HG03025 (cell line): ENCODE measurements at regions not wholly inside any gene's neighbourhood (a gene's known extent, or its start where the extent isn't known, plus 50 kb on each side); places are given as distances from the start of the nearest gene placed in this dataset.

ENCODE experiments used
- ATAC-seq: cut with Tn5 transposase; IDR thresholded peaks from one replicate; pipeline ENCODE4 v1.9.1; 2021; ENCODE audit warnings: mild to moderate bottlenecking, moderate library complexity; ENCODE audit not compliant: unreplicated experiment, low FRiP score

DNA sequence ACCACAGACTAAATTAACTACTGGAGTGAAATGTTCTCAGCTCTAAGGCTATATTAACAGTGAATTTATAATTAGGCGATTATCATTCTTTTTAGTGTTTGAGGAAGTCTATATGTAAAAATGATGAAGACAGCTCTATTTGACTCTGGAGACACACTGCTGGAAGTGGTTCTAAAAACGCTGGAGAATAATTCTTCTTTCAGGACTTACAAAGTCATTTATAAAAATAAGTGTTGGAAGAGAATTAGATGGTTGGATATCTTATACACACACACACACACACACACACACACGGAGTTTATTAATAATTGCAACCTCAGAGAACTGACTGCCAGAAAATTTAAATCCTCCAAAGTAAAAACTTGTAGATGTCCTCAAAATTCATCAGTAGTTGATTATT lies 1171.3 kb downstream of the EFNB2 start:
- ATAC-seq, result no peak

DNA sequence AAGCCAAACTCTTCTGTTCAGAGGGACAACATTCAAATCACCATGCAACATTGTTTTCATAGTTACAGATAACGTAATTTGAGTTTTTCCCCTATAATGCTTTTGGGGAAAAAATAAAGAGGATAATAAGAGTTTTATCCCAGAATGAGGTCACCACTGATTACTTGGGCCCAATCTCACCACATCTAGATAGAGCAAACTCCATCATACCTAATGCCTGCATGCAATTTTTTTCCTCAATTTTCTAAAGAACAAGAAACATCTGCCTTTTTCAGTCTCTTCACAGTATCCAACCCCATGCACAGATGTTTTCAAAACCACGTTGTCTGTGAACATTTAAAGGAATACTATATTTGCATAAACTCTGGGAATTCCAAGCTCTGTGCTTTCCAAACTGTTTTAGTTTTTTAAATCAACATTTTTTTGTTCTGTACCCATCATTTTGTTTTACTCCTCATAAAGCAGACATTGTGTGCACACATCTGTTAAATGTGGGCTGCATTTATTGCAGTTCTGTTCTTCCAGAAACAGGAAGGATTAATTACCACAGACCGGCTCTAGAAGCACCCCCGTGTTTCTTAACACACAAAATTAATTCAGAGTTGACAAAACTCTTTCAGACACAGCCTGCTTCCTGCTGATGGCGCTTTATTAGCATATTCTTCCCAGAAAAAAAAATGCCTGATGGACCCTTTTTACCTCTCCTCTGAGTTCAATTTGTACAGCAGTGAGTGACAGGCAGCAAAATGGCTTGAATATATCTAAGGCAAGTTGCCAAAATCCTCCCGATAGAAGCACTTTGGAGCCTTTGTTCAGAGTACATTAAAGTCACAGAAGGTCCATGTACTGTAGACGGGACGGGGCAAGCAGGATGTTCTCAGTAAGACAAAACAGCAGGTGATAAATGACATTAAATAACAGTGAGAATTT lies 1171.9 kb downstream of the EFNB2 start:
- no peak for ATAC-seq

DNA sequence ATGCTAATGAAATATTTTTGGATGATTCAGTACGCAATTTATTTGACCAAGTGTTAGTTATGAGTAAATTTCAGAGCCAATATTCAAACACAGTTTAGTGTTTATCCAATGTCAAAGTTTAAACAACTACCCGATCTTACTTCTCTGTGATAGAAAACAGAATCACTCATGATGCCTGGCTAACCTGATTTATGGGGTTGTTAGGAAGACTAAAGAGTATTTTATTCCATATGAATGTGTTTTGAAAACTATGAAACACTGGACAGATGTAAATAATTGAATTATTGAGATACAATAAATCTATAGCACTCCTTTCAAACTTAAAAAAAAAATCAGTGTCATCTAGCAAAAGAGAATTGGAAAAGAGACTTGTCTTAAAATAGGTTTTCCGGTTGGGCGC lies 1181.8 kb downstream of the EFNB2 start:
- no peak for ATAC-seq

DNA sequence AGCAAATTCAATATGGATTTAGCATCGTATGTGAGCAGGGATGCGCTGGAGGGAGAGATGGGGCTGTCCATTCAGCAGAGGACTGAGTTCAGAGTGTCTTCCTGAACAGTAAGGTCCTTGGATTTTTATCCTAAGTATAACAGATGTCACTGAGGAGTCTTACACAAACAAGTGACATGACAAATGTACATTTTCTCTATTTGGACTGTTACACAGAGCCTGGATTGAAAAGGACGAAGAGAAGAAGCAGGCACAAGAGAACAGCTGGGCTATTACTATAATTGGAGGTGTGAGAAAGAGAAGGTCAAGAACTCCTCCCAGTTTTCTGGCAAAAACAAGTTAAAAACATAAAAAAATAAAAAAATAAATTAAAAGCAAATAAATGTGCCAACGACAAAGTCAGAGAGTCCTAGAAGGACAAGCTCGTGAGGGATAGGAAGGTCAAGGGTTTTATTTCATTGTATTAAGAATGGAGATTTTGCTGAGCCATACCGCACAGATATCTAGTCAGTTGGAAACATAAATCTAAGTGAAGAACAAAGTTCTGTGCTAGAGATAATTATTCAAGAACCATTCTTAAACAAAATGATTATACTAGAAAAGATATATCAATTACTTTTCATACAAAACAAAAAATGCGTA lies 1186.3 kb downstream of the EFNB2 start:
- no peak for ATAC-seq

DNA sequence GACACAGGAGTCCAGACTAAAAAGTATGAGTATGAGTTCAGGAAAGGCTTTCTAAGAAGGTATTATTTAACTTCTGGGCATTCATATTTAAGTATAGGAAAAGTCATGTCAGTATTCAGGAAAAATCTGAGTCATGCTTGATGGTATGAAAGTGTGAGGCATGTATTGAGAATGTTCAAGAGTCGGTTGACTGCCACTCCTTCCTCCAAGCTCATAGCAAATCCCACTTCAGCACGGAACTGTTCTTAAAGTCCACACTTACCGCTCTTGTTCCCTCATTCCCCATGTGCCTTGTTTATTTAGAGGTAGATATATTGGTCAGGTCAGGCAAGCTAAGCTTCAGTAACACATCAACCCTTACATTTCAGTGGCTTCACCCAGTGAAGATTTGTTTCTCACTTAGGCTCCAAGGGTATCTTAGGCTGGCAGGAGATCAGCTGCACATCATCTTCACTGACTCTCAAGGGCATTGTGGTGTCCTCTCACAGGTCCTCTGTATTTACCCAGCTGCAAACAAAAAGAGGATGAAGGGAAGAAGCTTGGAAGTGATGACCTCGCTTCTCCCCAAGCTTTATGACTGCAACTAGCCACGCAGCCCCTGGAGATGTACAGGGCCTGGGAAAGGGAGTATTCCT lies 1189.2 kb downstream of the EFNB2 start:
- no peak for ATAC-seq

DNA sequence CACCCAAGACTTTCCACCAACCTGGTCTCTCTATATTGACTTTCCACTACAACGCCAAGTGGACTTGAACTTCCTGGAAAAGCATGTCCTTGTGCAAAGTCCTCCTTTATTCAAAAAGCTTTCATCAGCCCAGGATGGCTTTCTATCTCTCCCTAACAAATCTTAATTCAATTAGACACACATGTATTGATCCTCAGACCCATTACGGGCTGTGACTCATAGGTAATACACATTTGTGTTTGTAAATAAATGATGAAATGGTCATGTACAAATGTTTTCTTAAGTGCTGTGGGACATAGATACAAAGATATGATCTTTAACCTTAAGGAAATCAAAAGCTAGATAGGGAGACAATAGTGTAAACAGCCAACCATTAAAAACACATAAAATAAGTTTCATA lies 1189.7 kb downstream of the EFNB2 start:
- no peak for ATAC-seq

DNA sequence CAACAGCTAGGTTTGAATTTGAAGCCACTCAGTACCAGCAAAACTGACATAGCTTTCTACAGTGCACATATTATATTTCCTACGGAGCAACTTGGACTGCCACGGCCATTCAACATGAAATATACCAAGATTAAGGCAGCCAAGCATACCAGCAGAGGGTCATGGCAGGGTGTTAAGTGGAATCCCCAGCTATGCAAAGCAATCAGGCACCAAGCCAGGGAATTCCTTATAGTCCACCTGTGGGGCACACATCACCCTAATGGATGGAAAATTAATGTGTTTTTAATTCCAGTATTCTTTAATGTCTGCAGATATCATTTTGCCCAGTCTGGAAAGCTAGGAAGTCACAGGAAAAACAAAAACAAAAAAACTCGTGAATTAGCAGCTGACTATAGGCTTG lies 1190.3 kb downstream of the EFNB2 start:
- ATAC-seq, result no peak

DNA sequence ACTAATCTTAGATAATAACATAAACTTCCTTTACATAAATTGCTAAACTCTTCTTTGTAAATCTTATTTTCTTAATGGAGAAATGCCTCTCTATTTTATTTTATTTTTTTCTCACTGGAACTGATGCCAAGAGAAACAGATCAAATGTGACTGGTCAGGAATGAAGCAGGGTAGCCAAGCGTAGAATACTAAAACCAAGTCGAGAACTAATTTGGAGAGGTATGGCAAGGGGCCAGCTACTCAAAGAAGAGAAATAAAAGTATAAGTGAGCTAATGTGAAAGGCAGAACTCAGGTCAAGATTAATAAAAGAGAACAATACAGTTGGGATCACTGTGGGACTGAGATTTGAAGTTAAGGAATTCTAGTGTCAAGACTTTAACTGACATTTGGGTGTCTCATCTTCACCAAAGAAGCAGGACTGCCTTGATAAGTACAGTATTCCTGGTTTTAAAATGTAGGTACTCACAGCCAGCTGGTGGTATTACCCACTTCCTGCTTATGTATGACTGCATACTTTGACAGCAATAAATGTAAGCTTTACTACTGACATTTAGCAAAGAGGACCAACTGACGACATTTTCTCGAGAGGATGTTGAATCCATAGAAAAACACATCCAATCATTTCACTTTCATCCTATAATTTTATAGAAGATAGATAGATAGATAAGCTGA lies 1192.2 kb downstream of the EFNB2 start:
- ATAC-seq, result no peak

DNA sequence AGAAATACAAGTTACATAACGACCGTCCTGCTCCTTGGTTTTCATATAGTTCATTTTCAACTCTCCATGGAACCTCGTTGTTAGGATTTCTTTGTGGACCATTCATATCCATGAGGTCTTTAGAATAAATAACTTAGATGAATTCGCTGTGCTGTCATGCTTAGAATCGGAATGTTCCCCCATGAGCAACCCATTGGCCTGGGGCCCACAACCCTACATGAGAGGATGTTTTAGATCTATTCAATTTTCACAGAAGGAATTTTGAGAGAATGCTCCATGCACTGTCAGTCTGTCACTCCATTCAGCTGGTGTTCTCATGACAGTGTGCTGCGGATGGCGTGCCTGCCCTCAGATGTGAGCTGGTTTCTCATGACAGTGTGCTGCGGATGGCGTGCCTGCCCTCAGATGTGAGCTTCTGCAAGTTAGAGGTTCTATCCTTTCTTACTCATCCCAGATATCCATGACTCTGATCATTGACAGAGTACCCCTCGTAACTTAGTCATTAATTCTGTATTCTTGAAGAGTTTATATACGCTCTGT lies 1193.1 kb downstream of the EFNB2 start:
- no peak for ATAC-seq

DNA sequence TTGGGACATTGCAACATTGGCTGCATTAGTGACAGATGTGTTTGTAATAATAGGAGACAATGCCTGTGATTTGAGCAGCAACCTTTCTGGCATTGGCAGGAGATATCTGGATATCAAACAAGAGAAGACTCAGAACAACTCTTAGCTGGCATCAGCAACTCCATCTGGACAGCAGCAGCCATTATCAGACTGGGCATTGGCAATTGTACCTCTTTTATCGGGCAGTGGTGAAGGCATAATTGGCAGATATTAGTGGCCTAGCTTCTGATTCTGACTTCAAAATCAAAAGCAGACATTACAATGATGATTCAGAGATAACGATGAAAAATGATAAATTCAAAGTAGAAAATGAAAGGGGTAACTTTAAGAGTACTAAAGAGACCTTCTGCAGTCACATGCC lies 1193.7 kb downstream of the EFNB2 start:
- no peak for ATAC-seq

DNA sequence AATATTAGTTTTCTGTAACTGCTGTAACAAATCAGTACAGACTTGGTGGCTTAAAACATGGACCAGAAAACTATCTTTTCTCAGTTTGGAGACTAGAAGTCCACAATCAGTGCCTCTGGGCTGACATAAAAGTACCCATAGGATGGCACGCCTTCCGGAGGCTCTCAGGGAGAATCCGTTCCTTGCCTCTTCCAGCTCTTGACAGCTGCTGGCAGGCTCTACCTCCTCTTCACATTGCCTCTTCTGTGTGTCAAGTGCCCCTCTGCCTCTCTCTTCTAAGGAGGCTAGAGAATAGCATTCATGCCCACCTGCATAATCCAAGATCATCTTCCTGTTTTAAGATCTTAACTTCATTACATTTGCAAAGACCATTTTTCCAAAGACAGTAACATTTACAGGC lies 1194.2 kb downstream of the EFNB2 start:
- ATAC-seq, result no peak

DNA sequence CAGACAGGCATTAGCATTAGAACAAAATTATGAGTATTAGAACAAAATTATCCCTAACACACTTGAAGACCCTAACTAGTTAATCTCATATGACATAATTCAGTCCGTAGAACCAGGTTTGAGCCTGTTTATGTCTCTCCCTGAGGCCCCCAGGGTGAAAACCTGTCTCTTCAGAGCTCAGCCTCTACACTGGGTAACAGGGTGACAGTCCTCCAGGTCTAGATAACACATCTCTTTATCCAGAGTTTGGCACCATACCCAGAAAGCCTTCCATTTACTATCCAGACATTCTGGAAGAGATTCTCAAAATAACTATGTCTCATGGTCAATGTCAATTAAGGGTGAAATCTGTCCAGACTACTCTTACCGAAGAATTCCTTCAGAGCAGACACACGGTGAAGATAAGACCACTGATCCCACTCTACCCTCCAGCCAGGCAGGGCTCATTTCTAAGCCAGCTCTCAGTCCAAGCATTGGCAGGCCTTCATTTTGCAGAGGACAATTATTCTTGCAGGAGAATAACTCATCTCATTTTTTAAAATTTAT lies 1195.3 kb downstream of the EFNB2 start:
- ATAC-seq, result no peak

DNA sequence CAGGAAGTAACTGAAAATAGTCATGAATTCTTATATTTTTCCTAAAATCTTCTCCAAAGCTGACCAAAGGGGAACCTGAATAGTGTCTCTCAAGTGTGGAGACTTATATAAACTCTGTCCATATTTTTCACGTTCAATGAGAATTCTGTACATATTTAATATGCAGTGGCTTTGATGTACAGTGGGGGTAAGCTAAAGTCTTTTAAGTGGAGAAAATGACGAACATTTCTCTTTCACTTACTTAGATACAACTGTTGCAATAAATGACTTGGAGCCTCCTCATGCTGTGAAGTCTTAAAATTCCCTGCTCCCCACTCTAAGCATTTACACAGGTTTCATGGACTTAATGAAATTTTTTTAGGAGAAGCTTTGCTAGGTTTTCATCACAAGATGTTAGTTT lies 1196.7 kb downstream of the EFNB2 start:
- ATAC-seq, result no peak

DNA sequence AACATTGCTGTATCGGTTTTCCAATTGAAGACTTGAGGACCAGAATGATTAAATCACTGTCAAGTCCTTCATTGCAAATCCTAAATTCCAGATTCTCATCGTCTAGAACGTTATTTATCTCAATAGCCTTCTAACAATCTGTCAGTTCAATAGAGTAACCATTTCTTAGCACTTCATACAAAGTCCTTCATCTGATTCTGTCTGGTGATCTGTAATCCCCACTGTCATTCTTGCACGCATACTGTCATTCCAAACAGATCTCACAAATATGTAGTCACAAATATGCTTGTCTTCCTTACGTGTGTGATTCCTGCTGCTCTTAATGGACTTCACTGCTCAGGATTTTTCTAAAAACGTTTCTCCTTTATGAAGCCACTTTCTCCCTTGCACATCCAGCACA lies 1197.5 kb downstream of the EFNB2 start:
- ATAC-seq, result no peak

DNA sequence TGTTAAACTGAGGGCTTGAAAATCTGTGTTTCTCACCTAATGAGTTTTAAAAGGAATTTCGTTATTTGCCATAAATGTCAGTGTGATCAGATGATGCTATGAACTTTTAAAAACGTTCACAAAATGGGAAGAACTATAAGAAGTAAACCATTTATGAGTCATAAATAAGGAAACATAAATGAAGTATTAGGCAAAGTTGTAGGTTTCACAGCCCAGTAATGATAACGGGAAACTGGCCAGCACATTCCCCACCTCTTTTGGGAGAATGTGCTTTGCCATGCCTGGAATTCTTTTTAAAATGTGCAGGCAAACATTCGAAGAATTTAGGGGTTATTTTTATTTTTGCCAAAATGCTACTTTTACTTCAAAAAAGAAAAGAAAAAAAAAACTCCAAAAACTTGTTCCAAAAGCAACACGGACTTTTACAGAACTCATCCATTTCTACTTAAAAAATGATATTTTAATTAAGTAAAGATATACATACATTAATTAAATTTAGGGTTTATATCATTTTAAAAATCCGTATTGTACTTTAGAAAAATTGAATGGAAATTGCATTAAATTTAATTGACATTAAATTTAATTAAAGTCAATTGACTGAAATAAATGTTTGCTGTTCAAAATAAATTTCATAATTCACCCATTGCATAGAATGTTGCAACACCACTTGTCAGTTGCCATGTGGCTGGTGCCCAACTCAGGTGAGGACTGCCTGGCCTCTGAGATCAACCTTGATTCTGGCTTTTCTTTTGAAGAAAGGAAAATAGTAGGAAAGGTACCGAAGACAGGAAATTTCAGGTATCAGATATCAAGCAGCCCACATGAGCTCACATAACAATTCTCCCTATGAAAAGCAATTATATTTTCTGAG lies 1198.5 kb downstream of the EFNB2 start:
- no peak for ATAC-seq

DNA sequence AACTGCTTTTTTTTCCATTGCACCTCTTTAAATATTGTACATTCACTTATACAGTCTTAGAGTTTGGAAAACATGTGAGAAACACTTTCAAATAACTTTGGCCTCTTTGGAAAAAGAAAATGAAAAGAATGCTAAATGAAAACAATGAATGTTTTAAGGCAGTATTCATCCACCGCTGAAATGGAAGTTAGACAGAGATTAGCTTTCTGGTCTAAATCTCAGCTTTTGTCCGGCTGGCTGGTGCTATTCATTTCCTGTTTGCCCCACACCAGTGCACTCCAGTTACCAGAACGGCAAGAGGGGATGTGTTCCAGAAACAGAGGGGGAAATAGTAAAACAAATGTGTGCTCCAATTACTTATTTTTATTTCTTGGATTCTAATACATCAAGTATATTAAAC lies 1201.3 kb downstream of the EFNB2 start:
- ATAC-seq, result no peak

DNA sequence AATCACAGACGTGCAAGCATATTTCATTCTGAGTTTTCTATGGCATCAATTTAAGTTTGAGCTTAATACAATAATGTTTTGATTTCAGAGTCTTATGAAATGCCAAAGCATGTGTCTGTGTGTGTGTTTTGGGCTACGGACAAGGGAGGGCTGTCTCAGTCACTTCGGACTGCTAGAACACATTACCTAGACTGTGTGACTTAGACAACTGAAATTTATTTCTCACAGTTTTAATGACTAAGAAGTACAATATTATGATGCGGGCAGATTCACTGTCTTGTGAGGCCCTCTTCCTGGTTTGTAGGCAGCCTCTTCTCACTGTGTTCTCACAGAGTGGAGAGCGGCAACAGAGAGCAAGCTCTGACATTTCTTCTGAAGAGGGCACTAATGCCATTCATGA lies 1202.0 kb downstream of the EFNB2 start:
- no peak for ATAC-seq

DNA sequence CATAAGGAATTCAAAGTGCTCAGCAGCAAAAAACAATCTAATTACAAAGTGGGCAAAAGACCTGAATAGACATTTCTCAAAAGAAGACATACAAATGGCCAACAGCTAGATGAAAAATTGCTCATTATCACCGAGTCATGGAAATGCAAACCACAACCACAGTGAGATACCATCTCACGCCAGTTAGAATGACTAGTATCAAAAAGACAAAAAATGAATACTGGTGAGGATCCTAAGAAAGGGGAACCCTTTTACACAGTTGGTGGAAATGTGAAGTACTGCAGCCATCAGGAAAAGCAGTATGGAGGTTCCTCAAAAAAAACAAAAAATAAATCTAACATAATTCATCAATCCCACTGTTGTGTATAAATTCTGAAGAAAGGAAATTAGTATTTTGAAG lies 1206.1 kb downstream of the EFNB2 start:
- ATAC-seq, result no peak

DNA sequence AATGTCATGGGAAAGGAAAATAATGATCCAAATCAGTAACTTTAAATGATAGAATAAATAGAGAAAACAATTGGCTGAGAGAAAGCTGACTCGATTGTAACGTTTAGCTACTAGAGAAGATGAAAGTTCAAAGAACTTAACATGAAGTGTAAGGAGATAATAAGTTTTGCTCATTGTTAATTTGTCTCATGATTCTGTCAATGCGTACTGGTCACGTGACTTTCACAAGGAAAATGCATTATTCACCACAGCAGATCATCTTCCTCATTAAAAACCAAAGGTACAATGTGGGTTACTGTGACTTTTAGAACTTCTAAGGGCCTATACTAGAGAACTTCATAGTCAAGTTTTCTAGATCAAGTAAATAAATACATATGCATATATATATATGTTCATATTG lies 1207.2 kb downstream of the EFNB2 start:
- ATAC-seq, result no peak
